ENCODE measurements at regions not wholly inside any gene's neighbourhood (a gene's known extent, or its start where the extent isn't known, plus 50 kb on each side); places are given as distances from the start of the nearest gene placed in this dataset.

DNA sequence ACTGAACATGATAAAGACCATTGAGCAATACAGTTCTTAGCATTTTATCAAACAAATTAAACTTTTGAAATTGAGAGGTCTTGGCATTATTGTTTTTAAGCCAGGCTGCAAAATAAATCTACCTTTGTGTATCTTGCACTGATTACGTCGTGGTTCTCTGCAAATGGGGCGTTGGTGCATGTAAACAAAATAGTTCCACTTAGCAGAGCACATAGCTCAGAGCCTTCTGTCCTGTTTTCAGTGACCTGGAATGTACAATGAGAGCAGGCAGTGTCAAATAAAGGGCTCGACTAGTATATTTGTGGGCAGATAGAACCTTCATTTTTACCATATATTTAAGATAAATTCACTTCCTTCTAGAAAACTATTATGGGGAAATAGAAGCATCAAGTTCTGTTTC, 333.9 kb upstream of the SMIM30 start:
- no peak for DNase-seq

DNA sequence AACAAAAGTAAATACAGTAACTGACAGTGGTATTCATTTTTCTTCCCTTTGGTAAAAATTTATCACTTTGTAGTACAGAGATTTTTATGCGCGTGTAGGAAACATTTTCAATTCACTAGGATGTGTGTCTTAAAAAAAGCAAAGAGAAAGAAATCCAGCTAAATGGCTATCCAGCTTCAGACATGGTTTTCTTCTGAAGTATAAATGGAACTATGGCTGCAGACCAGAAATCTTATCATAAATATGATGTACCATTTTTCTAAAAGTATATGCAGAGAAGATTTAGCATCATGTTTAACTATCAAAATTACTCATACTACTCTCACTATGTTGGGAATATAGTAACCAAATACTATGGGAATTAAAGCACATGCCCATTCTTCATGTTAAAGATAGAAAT, 328.4 kb upstream of the SMIM30 start:
- DNase-seq = no peak

DNA sequence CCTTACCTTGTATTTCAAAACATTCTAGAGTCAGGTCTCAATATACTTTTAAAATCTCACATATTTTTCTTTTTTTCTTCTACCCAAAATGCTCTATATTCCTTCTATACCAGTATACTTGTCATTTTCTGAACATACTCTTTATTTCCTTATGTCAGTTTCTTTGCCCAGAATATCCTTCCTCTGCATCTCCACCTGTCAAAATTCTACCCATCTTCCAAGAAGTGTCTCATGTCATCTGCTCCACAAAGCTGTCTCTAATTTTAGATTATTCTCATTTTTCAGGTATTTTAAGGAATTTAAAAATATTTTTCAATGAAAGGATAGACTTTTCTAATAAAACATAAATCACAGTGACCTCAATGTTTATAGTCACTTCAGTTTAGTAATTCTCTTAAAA, 328.0 kb upstream of the SMIM30 start:
- DNase-seq = no peak

DNA sequence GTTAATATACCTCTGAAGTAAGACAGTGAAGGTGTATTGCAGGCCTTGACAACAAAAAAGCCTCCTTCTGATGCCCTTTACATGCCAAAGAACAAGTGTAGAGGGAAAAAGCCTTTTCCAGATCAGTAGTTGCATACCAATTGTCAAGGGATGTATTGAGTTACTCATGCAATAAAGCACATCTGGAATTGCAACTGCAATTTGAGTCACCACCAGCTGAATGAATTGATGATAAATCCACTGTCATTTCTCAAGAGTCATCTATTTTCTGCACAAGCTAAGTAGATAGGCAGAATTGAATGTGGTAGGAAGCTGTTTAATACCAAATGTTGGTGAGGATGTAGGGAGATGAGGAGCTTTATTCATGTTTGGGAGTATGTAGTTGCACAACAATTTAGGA, 325.9 kb upstream of the SMIM30 start:
- no peak for DNase-seq

DNA sequence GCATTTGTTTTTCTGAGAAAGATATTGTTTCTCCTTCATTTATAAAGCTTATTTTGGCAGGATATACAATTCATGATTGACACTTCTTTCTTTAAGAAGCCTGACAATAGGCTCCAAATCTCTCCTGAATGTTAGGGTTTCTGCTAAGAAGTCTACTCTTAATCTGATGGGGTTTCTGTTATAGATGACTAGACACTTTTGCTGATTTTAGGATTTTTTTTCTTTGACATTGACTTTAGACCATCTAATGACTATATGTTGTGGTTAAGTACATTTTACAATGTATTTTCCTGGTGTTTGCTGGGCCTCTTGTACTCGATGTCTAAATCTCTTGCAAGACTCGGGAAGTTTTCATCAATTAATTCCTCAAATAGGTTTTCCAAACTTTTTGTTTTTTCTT, 321.8 kb upstream of the SMIM30 start:
- DNase-seq = no peak

DNA sequence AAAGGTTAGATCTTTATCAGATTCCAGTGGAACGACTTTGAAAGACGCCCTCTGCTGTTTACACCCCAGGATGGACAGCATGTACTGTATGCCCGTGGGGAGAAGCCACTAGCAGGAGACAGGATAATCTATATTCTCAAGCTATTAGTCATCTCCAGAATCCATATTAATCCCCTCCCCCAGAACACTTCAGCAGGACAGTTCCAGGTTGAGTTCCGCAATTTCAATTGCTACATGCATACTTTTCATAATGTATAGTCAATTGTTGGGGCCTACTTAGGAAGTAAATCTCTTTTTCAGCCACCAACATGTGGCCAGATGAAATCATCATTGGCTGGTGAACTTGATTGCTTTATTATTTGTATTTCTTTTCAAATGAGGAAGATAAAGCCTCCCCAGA, 313.1 kb upstream of the SMIM30 start:
- DNase-seq = no peak

DNA sequence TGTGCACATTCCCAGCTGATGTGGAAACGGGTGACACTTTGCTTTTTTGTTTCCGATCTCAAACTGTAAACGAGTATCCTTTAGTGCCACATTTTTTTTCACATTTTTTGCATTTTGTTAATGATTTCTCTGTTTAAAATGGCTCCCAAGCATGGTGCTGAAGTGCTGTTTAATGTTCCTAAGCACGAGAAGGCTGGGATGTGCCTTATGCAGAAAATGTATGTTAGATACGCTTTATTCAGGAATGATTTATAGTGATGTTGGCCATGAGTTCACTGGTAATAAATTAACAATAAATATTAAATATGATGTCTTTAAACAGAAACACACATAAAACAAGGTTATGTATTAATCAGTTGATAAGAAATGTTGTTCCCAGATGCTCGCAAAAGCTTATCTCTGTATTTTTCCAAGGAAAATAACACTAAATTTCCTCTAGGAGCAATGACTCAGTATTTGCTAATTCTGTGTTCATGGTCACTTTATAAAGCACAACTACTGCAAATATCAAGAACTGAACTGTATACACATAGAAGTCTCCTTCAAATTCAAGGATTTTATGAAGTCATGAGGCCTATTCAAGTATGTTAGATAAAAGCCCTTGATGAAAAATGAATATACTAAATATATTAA, 305.9 kb upstream of the SMIM30 start:
- DNase-seq = no peak

DNA sequence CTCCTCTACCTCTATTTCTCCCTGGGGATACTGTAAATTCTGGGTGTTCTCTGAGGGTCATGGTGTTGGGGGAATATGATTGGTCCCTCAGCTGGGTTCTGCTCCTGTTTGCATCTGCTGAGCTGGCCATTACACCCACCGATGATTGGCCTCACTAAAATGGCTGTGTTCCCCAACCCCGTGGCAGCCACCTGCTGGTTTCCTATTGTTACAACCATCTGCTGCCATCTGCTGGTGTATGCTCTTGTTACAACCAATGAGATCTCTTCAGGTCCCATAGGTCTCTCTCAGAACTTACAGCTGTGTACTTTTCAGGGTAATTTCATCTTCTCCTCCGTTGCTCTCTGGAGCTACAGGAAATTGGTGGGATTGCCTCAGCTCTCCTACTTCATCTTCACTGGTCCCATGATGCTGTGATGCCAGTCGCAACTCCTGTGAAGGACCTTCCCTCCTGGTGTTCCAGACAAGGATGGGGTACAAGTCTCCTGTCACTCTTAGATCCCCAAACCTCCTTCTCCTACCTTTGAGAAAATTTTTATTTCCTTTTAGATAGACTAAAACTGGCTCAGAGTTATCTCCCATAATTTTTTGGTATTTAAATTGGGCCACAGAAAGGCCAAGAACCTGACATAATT, 303.5 kb upstream of the SMIM30 start:
- peak; percentile 69 to 78 for DNase-seq

DNA sequence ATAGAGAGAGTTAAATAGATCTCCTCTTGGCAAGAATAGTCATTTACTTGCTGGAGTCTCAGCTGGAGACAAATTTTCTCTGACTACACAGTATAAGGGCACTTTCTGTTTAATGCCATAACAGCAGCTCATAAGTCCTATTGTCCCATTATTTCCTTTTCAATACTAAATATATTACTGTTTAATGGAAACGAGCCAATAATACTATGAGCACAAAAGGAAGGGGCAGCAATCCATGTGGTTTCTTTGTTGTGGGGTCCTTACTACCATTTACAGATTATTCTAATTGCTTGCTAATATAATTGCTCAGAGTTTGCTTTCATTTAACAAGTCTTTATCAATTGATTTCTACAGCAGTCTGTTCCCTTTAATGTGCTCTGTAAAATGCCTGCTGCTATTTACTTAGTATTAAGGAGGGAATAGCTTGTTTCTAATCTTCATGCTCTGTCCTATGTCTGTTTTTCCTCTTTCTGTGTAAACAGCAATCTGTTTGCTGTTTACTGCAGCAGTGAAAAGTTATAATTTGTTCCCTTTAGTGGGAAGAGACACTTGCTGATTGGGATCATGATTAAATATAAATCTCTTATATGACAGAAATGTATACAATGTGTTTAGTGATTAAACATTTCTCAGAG, 296.2 kb upstream of the SMIM30 start:
- no peak for DNase-seq

DNA sequence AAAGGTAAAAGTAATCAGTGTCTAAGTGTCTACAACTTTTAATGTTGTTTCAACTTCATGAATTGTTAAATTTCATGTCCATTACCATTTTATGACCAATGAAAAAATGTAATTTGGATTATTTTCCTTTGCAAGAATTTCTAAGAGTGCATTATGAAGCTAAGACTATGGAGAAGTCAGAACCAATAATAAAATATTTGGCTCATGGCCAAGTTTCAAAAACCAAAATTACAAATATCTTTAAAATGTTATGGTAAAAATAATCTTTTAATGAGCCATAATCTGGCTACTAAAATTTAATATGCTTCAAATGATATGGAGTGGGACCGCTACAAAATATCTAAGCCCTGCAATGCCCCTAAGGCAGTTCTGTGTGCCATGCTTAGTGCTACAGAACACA, 294.1 kb upstream of the SMIM30 start:
- no peak for DNase-seq

DNA sequence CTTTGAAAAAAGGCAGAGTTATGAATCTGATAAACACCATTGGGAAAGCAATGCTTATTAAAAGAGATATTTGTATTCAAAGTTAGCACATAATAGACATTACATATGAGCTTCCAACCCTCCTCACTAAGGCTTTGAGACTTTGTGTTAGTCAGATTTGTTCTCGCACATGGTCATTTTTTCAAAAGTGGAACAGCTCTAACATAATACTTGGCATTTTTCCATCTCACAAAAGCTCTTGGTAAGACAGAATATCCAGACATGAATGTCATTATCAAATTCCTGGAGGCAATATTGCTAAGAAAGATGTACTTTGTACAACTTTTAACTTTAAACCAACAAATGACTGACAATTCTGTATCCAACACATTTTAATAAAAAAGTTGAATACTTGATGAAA, 292.4 kb upstream of the SMIM30 start:
- no peak for DNase-seq

DNA sequence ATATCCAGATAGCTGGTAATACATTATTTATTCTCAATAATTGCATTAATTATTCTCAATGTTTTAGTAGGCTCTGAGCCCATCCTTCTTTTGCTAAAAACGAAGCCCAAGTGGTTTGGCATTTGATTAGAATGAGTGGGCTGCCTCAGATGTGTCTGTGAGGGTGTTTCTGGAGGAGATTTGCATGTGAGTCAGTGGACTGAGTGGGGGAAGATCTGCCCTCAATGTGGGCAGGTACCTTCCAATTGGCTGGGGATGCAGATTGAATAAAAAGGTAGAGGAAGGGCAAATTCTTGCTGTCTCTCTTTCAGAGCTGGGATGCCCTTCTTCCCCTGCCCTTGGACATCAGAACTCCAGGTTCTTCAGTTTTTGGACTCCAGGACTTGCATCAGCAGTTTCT, 290.6 kb upstream of the SMIM30 start:
- DNase-seq = no peak

DNA sequence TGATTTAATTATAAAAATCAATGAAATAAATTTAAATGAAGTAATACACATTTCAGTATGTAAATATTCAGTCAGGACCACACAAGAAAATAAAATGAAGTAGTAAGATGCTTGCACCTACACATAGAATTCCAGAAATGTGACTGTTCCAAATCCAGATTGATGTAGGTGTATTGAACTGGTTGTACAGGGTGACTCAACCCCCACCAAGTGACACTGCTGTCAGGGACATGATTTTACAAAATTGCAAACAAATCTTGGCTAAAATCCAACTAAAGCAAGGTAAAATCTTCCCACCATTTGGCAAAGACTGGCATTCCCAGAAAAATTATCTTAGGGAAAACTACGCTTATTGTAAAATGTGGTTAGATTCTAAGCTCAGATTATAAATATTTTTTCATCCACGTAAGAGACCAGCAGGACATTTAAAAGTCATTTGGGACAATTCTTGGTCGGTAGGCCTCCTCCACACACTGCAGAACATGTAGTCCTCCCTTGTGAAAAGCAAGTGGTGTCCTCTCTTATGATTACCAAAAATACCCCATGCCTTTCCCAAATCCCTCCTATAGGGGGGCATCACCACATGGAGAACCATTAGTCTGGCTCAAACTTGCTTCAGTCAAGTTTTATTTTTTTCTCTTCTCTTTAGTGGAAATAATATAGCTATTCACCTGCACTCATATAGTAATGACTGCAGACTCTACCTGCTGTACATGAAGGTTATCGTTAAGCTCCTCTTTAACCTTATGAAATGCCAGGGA, 287.1 kb upstream of the SMIM30 start:
- DNase-seq = no peak

DNA sequence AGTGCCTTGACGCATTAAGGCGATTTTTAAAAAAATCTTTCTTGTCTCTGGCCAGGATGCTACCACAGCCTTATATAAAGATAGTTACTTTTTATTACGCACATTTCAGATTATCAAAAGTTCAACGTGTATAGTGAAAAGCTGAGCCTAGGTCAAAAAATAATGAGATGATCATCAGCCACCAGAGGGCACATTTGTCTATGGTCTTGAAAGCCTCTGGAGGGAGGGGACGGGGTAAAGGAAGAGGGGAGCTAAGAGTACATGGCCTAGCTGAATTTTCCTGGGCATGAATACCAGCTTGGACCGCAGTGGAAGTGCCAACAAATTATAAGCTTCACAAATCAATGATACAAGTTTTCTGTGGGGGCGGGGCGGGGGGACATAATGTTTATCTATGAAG, 285.9 kb upstream of the SMIM30 start:
- no peak for DNase-seq

DNA sequence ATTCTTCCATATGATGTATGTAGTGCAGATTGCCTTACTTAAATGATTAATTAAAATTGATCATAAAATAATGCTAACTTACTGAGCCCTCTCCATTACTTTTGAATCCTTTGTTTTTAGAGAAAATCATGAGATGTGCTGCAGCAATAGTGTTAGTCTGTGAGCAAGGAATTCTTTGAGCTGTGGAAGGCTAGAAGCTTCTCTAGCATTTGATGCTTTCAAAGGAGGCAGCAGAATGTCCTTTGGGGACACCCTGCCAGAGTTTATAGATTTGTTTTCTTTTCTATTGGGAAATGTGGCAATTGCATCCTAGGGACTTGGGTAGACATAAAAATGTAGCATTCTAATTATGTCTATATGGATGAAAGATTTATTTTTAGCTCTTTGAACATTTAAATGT, 284.1 kb upstream of the SMIM30 start:
- DNase-seq = no peak

DNA sequence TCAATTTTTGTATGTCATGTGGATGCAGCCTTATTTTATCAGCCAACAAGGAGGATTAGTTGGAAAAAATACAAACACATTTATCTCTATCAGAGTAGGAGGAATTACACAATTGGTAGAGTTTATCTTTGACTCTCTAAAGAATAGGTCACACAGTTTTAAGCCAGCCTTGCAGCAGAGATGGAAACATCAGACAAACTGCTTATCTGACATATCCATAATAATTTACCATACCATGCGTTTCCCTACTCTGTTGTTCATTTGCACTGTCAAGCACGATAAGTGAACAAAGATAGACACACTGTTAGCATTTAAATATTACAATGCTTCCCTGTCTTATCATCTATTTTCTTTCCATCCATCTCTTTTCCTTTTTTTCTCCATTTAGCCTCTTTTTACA, 283.7 kb upstream of the SMIM30 start:
- DNase-seq = no peak

DNA sequence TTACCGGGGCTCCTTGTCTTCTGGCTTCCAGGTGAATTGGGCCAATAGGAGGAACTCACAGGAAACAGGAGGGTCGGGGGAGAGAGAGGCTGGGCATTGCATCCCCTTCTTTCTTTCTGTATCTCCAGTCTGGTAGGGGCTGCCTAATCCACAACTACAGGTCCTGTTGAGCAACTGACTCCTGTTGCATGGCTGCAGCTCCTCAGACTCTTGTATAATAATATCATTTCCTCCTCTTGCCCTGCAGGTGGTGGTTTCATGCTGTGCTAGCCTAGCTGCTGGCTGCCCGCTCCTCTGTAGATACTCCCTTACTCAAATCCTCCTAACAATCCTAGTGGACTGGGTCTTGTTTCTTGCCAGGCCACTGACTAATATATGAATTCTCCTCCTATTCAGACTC, 276.5 kb upstream of the SMIM30 start:
- no peak for DNase-seq

DNA sequence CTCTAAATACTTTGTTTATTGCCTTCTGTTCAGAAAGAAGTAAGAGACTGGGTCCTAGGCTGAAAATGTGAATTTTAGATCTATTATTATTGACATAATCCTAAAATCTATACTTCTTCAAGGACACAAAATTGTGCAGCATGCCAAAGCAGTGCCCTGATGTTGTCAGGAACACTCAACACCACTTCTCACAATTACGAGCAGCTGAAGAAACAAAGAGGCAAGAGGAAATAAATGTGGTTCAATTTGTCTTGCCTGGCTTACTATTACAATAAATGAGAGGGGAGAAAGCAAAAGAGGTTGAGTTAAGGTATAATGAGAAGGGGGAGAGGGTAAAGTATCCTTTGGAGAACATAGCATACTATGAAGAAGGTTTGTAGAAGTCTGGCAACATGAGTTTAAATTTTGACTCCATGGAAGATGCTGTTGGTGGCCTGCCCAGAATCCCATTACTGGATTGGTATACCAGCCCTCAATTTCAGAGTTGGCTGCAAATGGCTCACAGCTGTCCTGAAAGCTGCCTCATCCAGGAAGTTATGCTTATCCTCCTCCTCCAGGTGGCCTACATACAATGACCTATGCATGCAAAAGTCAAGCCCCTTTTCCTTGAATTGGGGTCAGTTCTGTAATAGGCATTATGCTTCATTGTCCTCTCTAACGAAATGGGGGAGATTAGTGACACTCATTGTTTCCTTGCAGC, 274.6 kb upstream of the SMIM30 start:
- DNase-seq = no peak

DNA sequence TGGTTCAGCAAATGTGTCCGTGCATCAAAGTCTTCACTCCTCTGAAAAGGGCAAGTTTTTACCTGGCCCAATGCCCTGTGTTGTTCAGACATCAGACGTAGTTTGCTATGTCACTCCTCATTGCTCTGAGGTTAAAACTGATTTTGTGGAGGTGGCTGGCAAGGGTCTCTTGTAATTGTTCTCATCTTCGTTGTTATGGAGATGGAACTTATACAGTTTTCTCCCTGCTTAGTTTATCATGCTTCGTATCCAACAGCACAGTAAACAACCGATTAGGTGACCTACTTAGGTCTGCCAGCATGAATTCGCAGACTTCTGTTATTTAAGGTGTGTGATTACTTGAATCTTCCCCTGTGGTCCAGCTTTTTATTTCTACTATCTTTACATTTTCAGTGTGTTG, 274.1 kb upstream of the SMIM30 start:
- no peak for DNase-seq

DNA sequence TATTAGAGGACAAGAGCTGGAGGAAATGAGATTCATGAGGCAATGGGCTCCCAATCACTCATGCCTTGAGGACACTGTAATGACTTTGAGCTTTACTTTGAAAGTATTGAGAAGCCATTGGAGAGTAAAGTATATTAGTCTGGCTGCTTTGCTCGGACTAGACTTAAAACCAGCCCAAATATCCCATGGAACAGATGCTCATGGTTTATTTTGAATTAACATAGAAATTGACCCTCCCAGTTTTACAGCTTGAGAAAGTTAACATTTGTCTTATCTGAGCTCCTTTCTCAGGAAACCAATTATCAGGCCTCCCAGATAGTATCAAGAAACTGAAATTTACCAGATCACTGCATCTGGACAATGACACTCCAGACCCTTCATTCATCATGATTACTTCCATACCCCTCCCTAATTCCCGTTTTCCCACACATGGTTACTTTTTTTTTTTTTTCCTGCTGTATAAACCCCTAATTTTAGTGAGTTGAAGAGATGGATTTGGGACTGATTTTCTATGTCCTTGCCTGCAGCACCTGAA, 270.8 kb upstream of the SMIM30 start:
- DNase-seq = no peak

DNA sequence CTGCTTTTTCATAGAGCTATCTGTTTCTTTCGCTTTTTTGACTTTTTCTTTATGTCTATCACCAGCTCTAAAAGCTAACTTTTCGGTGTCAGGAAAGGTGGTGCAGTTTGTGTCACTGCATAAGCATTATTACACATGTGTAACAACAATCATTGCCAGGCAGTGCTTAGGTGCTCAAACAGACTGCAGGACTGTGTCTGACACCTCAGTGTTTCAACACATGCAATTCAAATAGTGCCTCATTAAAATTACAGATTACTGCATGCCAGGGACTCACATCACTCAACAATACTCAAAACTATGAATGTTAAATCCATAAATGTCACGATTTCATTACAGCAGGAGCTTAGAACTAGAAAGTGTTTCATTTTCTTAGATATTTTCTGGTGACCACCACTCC, 265.3 kb upstream of the SMIM30 start:
- DNase-seq = no peak

DNA sequence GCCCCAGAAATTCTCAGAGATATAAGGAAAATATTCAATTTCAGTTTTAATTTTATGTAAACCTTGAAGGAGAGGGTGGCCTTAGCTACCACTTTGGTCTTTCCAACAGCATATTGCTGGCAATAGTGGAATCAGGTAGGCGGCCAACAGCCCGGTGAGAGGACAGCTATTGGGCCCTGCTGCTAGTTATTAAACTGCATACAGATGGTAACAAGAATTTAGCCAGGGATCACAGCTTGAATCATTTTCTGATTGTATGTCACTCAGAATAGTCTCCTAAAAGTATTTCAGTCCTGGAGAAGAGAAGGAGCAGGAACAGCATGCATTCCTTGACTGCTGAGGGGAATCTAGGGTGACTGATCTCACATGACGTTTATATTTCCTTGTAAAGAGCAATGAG, 261.4 kb upstream of the SMIM30 start:
- no peak for DNase-seq

DNA sequence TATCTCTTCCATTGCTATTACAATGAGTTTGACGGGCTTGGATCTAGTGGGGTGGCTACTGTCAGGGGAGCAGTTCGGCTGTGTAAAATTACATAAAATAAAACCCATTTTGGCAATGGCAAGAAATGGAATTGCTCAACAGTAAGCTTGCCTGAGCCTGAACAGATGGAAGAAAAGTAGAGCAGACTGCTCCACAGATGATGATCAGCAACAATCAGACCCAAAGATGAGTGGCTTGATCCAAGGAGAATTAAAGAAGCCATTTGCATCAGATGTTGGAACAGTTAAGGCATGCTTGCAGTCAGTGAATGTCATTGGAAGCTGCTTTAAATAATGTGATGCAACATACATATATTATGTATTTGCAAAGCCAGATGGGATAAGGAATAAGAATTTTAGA, 256.6 kb upstream of the SMIM30 start:
- no peak for DNase-seq
